Neural cell (in vitro differentiated cells): ENCODE measurements at regions not wholly inside any gene's neighbourhood (a gene's known extent, or its start where the extent isn't known, plus 50 kb on each side); places are given as distances from the start of the nearest gene placed in this dataset.

Source experiments
- H2AFZ ChIP-seq: fragments of 200-600, 300-800 bp; sonication (generic), shearing (Covaris generic); 2 replicates; pipeline ENCODE4 v1.6.0; 2014; ENCODE audit warnings: low read depth, mild to moderate bottlenecking, antibody characterized with exemption, low read length, moderate library complexity
- H3F3A ChIP-seq: fragments of 200-600 bp; shearing (Covaris generic); 2 replicates; pipeline ENCODE4 v1.6.1; 2016; ENCODE audit warnings: mild to moderate bottlenecking, moderate library complexity, mixed read lengths, antibody characterized with exemption, low read length; ENCODE audit not compliant: insufficient read depth, poor library complexity, severe bottlenecking
- H3K27ac ChIP-seq: fragments of 200-600, 300-800 bp; sonication (generic), shearing (Covaris generic); 2 replicates; pipeline ENCODE4 v1.5.1; 2014; ENCODE audit warnings: mild to moderate bottlenecking, low read length, moderate library complexity
- H3K27me3 ChIP-seq: fragments of 300-800, 200-600 bp; sonication (generic), shearing (Covaris generic); 2 replicates; pipeline ENCODE4 v1.6.0; 2014; ENCODE audit warnings: mild to moderate bottlenecking, low read depth, low read length, moderate library complexity; ENCODE audit not compliant: insufficient read depth
- H3K36me3 ChIP-seq: fragments of 300-800, 200-600 bp; sonication (generic), shearing (Covaris generic); 2 replicates; pipeline ENCODE4 v1.5.1; 2014; ENCODE audit warnings: mild to moderate bottlenecking, antibody characterized with exemption, low read length, moderate library complexity; ENCODE audit not compliant: insufficient read depth
- H3K4me2 ChIP-seq: fragments of 300-800, 200-600 bp; sonication (generic), shearing (Covaris generic); 2 replicates; pipeline ENCODE4 v1.6.0; 2014; ENCODE audit warnings: mild to moderate bottlenecking, low read length
- H3K4me3 ChIP-seq: fragments of 300-800, 200-600 bp; sonication (generic), shearing (Covaris generic); 2 replicates; pipeline ENCODE4 v1.5.1; 2014; ENCODE audit warnings: mild to moderate bottlenecking, low read length, moderate library complexity
- H3K79me2 ChIP-seq: fragments of 200-600 bp; shearing (Covaris generic); replicated peaks from 2 replicates; pipeline ENCODE4 v1.6.0; 2014; ENCODE audit warnings: mild to moderate bottlenecking, low read length, moderate library complexity; ENCODE audit not compliant: insufficient read depth
- H3K9ac ChIP-seq: fragments of 300-800, 200-600 bp; sonication (generic), shearing (Covaris generic); 2 replicates; pipeline ENCODE4 v1.6.1; 2016; ENCODE audit warnings: mild to moderate bottlenecking, low read length, mixed read lengths
- H3K9me2 ChIP-seq: fragments of 200-600 bp; shearing (Covaris generic); 2 replicates; pipeline ENCODE4 v1.6.1; 2016; ENCODE audit warnings: mild to moderate bottlenecking, low read length, mixed read lengths; ENCODE audit not compliant: insufficient read depth
- H3K9me3 ChIP-seq: fragments of 200-600, 300-800 bp; sonication (generic), shearing (Covaris generic); 2 replicates; pipeline ENCODE4 v1.6.1; 2016; ENCODE audit warnings: mild to moderate bottlenecking, mixed run types, low read length, moderate library complexity, mixed read lengths
- H4K20me1 ChIP-seq: fragments of 200-600 bp; shearing (Covaris generic); 2 replicates; pipeline ENCODE4 v1.6.1; 2016; ENCODE audit warnings: mild to moderate bottlenecking, mixed run types; ENCODE audit not compliant: insufficient read depth
- CTCF ChIP-seq: fragments of 450-650 bp; IDR thresholded peaks from 2 replicates; pipeline ENCODE4 v1.5.1; 2014; ENCODE audit warnings: antibody characterized with exemption, mild to moderate bottlenecking, moderate library complexity; ENCODE audit not compliant: poor library complexity, severe bottlenecking
- EP300 ChIP-seq: fragments of 450-650 bp; conservative IDR thresholded peaks from 2 replicates; pipeline ENCODE4 v1.6.1; 2014; ENCODE audit warnings: antibody characterized with exemption, mild to moderate bottlenecking, moderate library complexity; ENCODE audit not compliant: poor library complexity, severe bottlenecking
- EZH2 ChIP-seq: fragments of 200-600, 300-800 bp; shearing (Covaris generic), sonication (generic); IDR thresholded peaks from 2 replicates; pipeline ENCODE4 v1.6.1; 2014; ENCODE audit warnings: antibody characterized with exemption, low read length, borderline replicate concordance, mild to moderate bottlenecking; ENCODE audit not compliant: insufficient read depth, poor library complexity, severe bottlenecking
- MXI1 ChIP-seq: fragments of 450-650 bp; conservative IDR thresholded peaks from 2 replicates; pipeline ENCODE4 v1.6.1; 2014; ENCODE audit warnings: antibody characterized with exemption, mild to moderate bottlenecking; ENCODE audit not compliant: poor library complexity, severe bottlenecking
- POLR2AphosphoS5 ChIP-seq: IDR thresholded peaks from 2 replicates; pipeline ENCODE4 v1.6.1; 2012
- RAD21 ChIP-seq: fragments of 450-650 bp; conservative IDR thresholded peaks from 2 replicates; pipeline ENCODE4 v1.6.1; 2014; ENCODE audit warnings: antibody characterized with exemption, mild to moderate bottlenecking, moderate library complexity
- REST ChIP-seq: IDR thresholded peaks from 2 replicates; pipeline ENCODE4 v1.6.1; 2012; ENCODE audit warnings: borderline replicate concordance
- SMC3 ChIP-seq: fragments of 450-650 bp; conservative IDR thresholded peaks from 2 replicates; pipeline ENCODE4 v1.6.1; 2014; ENCODE audit warnings: antibody characterized with exemption, mild to moderate bottlenecking, moderate library complexity; ENCODE audit not compliant: poor library complexity
- TAF1 ChIP-seq: IDR thresholded peaks from 2 replicates; pipeline ENCODE4 v1.6.1; 2012; ENCODE audit warnings: low read depth

- Histone ChIP-seq H3K9me3 (no peaks in the 10 kb centered on the region), H3K4me3 (no peak overlapping the region), H3K36me3 (no peaks in the 10 kb centered on the region), H3K9ac (no peak overlapping the region), H3K4me2 (no peak overlapping the region), H2AFZ (no peak overlapping the region), H3K9me2 (no peaks in the 10 kb centered on the region), H3K79me2 (no peaks in the 10 kb centered on the region), H3F3A (no peaks in the 10 kb centered on the region), H3K27ac (no peak overlapping the region), H4K20me1 (no peaks in the 10 kb centered on the region), H3K27me3 (no peaks in the 10 kb centered on the region)
- TF ChIP-seq TAF1, result no peak
- TF ChIP-seq POLR2AphosphoS5, result no peak
- no peak for TF ChIP-seq CTCF
- no peak for TF ChIP-seq SMC3
- TF ChIP-seq EZH2, result no peak
- no peak for TF ChIP-seq MXI1
- TF ChIP-seq EP300, result no peak
- no peak for TF ChIP-seq RAD21
- no peak for TF ChIP-seq REST
These were observed 479.6 kb upstream of the ZNF717 start for GRCh38 chr3:76264911-76265310.

GRCh38 chr3:76266511-76266910 is 481.2 kb upstream of the ZNF717 start:
- Histone ChIP-seq H3F3A (no peaks in the 10 kb centered on the region), H3K36me3 (no peaks in the 10 kb centered on the region), H3K27me3 (no peaks in the 10 kb centered on the region), H4K20me1 (no peaks in the 10 kb centered on the region), H3K9me3 (no peaks in the 10 kb centered on the region), H3K4me2 (no peak overlapping the region), H3K27ac (no peak overlapping the region), H3K79me2 (no peaks in the 10 kb centered on the region), H2AFZ (no peak overlapping the region), H3K9me2 (no peaks in the 10 kb centered on the region), H3K9ac (no peak overlapping the region), H3K4me3 (no peak overlapping the region)
- TF ChIP-seq POLR2AphosphoS5 (no peak), TAF1 (no peak), RAD21 (no peak), SMC3 (no peak), CTCF (no peak), EP300 (no peak), REST (no peak), EZH2 (no peak), MXI1 (no peak)
